NCI-H460 (cell line): ENCODE measurements at regions not wholly inside any gene's neighbourhood (a gene's known extent, or its start where the extent isn't known, plus 50 kb on each side); places are given as distances from the start of the nearest gene placed in this dataset.

ENCODE experiments used
- DNase-seq: peaks from one replicate; pipeline ENCODE4 v3.0.0-alpha.2; 2016; ENCODE audit warnings: low read depth; ENCODE audit errors: extremely low read depth

- DNase-seq: no peak
Measured at GRCh38 chr7:98679741-98680140, 62.7 kb downstream of the NPTX2 start.

GRCh38 chr7:98681511-98681910, 64.4 kb downstream of the NPTX2 start:
- DNase-seq: no peak

- DNase-seq: no peak
Measured at GRCh38 chr7:98681951-98682350, 64.9 kb downstream of the NPTX2 start.

GRCh38 chr7:98683514-98683913, 66.4 kb downstream of the NPTX2 start:
- no peak for DNase-seq

GRCh38 chr7:98685541-98685940, 68.5 kb downstream of the NPTX2 start:
- DNase-seq: no peak

- no peak for DNase-seq
Measured at GRCh38 chr7:98686466-98687080, 69.5 kb downstream of the NPTX2 start.

GRCh38 chr7:98687111-98687751, 70.1 kb downstream of the NPTX2 start:
- DNase-seq: no peak

GRCh38 chr7:98691619-98692018, 74.5 kb downstream of the NPTX2 start:
- DNase-seq: no peak

- no peak for DNase-seq
Measured at GRCh38 chr7:98697083-98697482, 80.0 kb downstream of the NPTX2 start.

GRCh38 chr7:98697485-98698240, 80.6 kb downstream of the NPTX2 start:
- DNase-seq: no peak

GRCh38 chr7:98698976-98699375, 81.9 kb downstream of the NPTX2 start:
- no peak for DNase-seq

- DNase-seq: no peak
Measured at GRCh38 chr7:98700533-98700932, 83.4 kb downstream of the NPTX2 start.

GRCh38 chr7:98701372-98701771, 84.3 kb downstream of the NPTX2 start:
- DNase-seq: no peak

- DNase-seq: no peak
Measured at GRCh38 chr7:98702021-98702420, 84.9 kb downstream of the NPTX2 start.

- no peak for DNase-seq
Measured at GRCh38 chr7:98703916-98704315, 86.8 kb downstream of the NPTX2 start.

- no peak for DNase-seq
Measured at GRCh38 chr7:98705626-98706025, 88.5 kb downstream of the NPTX2 start.

- DNase-seq: no peak
Measured at GRCh38 chr7:98707076-98707475, 90.0 kb downstream of the NPTX2 start.

GRCh38 chr7:98711945-98712344, 94.9 kb downstream of the NPTX2 start:
- no peak for DNase-seq

- DNase-seq: no peak
Measured at GRCh38 chr7:98713165-98713810, 96.2 kb downstream of the NPTX2 start.

GRCh38 chr7:98719396-98719795, 102.3 kb downstream of the NPTX2 start:
- DNase-seq: no peak

GRCh38 chr7:98722402-98722801, 105.3 kb downstream of the NPTX2 start:
- DNase-seq: no peak

GRCh38 chr7:98724591-98724990, 107.5 kb downstream of the NPTX2 start:
- DNase-seq: no peak
